Parathyroid adenoma (tissue), 2 donors: ENCODE measurements at regions not wholly inside any gene's neighbourhood (a gene's known extent, or its start where the extent isn't known, plus 50 kb on each side); places are given as distances from the start of the nearest gene placed in this dataset.
"Not testable (repeated sequence)": the region's sequence is repeated elsewhere in the genome, so short reads cannot be mapped to it uniquely, and the experiment has no call there.

Source experiments
- H2AFZ ChIP-seq: fragments of 300-600 bp; sonication (generic); one replicate; pipeline ENCODE4 v1.7.0; 2017; ENCODE audit warnings: antibody characterized with exemption, mild to moderate bottlenecking
- H3K27ac ChIP-seq: fragments of 300-600 bp; sonication (generic); one replicate; pipeline ENCODE4 v1.7.0; 2017
- H3K27me3 ChIP-seq: fragments of 300-600 bp; sonication (generic); one replicate; pipeline ENCODE4 v1.7.0; 2017; ENCODE audit warnings: low read length; ENCODE audit not compliant: control insufficient read depth, insufficient read depth
- H3K36me3 ChIP-seq: fragments of 300-600 bp; sonication (generic); one replicate; pipeline ENCODE4 v1.7.0; 2017; ENCODE audit warnings: low read length; ENCODE audit not compliant: control insufficient read depth, insufficient read depth
- H3K4me1 ChIP-seq: fragments of 300-600 bp; sonication (generic); one replicate; pipeline ENCODE4 v1.7.0; 2017; ENCODE audit warnings: control low read depth
- H3K4me2 ChIP-seq: fragments of 300-600 bp; sonication (generic); one replicate; pipeline ENCODE4 v1.7.0; 2017; ENCODE audit warnings: low read length
- H3K4me3 ChIP-seq: fragments of 300-600 bp; sonication (generic); one replicate; pipeline ENCODE4 v1.7.0; 2017; ENCODE audit warnings: low read depth, low read length
- H3K79me2 ChIP-seq: fragments of 300-600 bp; sonication (generic); one replicate; pipeline ENCODE4 v1.7.0; 2017; ENCODE audit warnings: control low read depth
- H3K9ac ChIP-seq: fragments of 300-600 bp; sonication (generic); one replicate; pipeline ENCODE4 v1.7.0; 2017; ENCODE audit warnings: mild to moderate bottlenecking
- H3K9me3 ChIP-seq: fragments of 300-600 bp; sonication (generic); one replicate; pipeline ENCODE4 v1.7.0; 2017; ENCODE audit warnings: low read length; ENCODE audit not compliant: control insufficient read depth
- CTCF ChIP-seq: fragments of 300-600 bp; sonication (generic); IDR thresholded peaks from one replicate; pipeline ENCODE4 v1.7.0; 2017; ENCODE audit warnings: antibody characterized with exemption, mild to moderate bottlenecking
- donor health status: primary hyperparathyroidism.

- no peak overlapping the region for H3K9ac ChIP-seq
- no peak overlapping the region for H2AFZ ChIP-seq
- no peaks in the 10 kb centered on the region for H3K9me3 ChIP-seq
- H3K4me1 ChIP-seq: no peaks in the 10 kb centered on the region
- H3K79me2 ChIP-seq: no peaks in the 10 kb centered on the region
- no peak overlapping the region for H3K4me2 ChIP-seq
- no peaks in the 10 kb centered on the region for H3K36me3 ChIP-seq
- H3K4me3 ChIP-seq: no peak overlapping the region
- TF ChIP-seq CTCF: no peak
- no peak overlapping the region for H3K27ac ChIP-seq
- H3K27me3 ChIP-seq: no peaks in the 10 kb centered on the region
These were observed 116.5 kb downstream of the GATA3 start for GRCh38 chr10:8171008-8171407.

- H3K27ac ChIP-seq: no peak overlapping the region
- TF ChIP-seq CTCF: no peak
- H3K36me3 ChIP-seq: no peaks in the 10 kb centered on the region
- no peaks in the 10 kb centered on the region for H3K79me2 ChIP-seq
- no peak overlapping the region for H2AFZ ChIP-seq
- no peak overlapping the region for H3K4me2 ChIP-seq
- no peaks in the 10 kb centered on the region for H3K4me1 ChIP-seq
- H3K9me3 ChIP-seq: no peaks in the 10 kb centered on the region
- H3K4me3 ChIP-seq: no peak overlapping the region
- H3K27me3 ChIP-seq: no peaks in the 10 kb centered on the region
- H3K9ac ChIP-seq: no peak overlapping the region
These were observed 118.1 kb downstream of the GATA3 start for GRCh38 chr10:8172604-8173003.

- H3K4me2 ChIP-seq: no peak overlapping the region
- no peaks in the 10 kb centered on the region for H3K79me2 ChIP-seq
- no peak overlapping the region for H3K4me3 ChIP-seq
- no peaks in the 10 kb centered on the region for H3K36me3 ChIP-seq
- H3K27me3 ChIP-seq: no peaks in the 10 kb centered on the region
- no peak overlapping the region for H3K27ac ChIP-seq
- H2AFZ ChIP-seq: no peak overlapping the region
- no peak for TF ChIP-seq CTCF
- no peaks in the 10 kb centered on the region for H3K9me3 ChIP-seq
- no peak overlapping the region for H3K9ac ChIP-seq
- no peaks in the 10 kb centered on the region for H3K4me1 ChIP-seq
These were observed 118.9 kb downstream of the GATA3 start for GRCh38 chr10:8173243-8173865.

GRCh38 chr10:8173866-8174243, 119.4 kb downstream of the GATA3 start:
- Histone ChIP-seq H3K36me3 (no peaks in the 10 kb centered on the region), H3K27me3 (no peaks in the 10 kb centered on the region), H3K27ac (no peak overlapping the region), H3K4me2 (no peak overlapping the region), H3K9ac (no peak overlapping the region), H2AFZ (no peak overlapping the region), H3K4me3 (no peak overlapping the region), H3K4me1 (no peaks in the 10 kb centered on the region), H3K79me2 (no peaks in the 10 kb centered on the region), H3K9me3 (no peaks in the 10 kb centered on the region)
- TF ChIP-seq CTCF: no peak

- no peak for TF ChIP-seq CTCF
- Histone ChIP-seq H3K4me2 (no peak overlapping the region), H3K9ac (no peak overlapping the region), H3K4me1 (no peaks in the 10 kb centered on the region), H3K27ac (no peak overlapping the region), H3K9me3 (no peaks in the 10 kb centered on the region), H3K79me2 (no peaks in the 10 kb centered on the region), H2AFZ (peak overlapping the region; percentile 42), H3K4me3 (no peak overlapping the region), H3K27me3 (no peaks in the 10 kb centered on the region), H3K36me3 (no peaks in the 10 kb centered on the region)
These were observed 120.3 kb downstream of the GATA3 start for GRCh38 chr10:8174762-8175161.

- not testable (repeated sequence) for H2AFZ ChIP-seq, H3K27me3 ChIP-seq, H3K4me2 ChIP-seq, H3K79me2 ChIP-seq, H3K9ac ChIP-seq, H3K9me3 ChIP-seq, H3K36me3 ChIP-seq, H3K4me3 ChIP-seq, H3K4me1 ChIP-seq, H3K27ac ChIP-seq
These were observed 123.0 kb downstream of the GATA3 start for GRCh38 chr10:8177526-8177925.

- H3K9ac ChIP-seq, H3K9me3 ChIP-seq, H3K27me3 ChIP-seq, H2AFZ ChIP-seq, H3K4me3 ChIP-seq, H3K4me1 ChIP-seq, H3K27ac ChIP-seq, H3K36me3 ChIP-seq, H3K4me2 ChIP-seq, H3K79me2 ChIP-seq: not testable (repeated sequence)
These were observed 125.3 kb downstream of the GATA3 start for GRCh38 chr10:8179773-8180172.
